Caco-2 (cell line): ENCODE measurements at regions not wholly inside any gene's neighbourhood (a gene's known extent, or its start where the extent isn't known, plus 50 kb on each side); places are given as distances from the start of the nearest gene placed in this dataset.
"Not testable (repeated sequence)": the region's sequence is repeated elsewhere in the genome, so short reads cannot be mapped to it uniquely, and the experiment has no call there.

Source experiments
- BruUV-seq: library from RNA; stranded (reverse); fragments of 400-500 nt; replicated peaks from 2 replicates; lab custom pipeline; 2021; lab: Mats Ljungman, UMichigan
- CTCF ChIA-PET: fragments of 300-600 bp; sonication (Branson Sonifier 250); formaldehyde crosslinking; loops from one replicate; lab custom pipeline; 2022; ENCODE audit warnings: antibody characterized with exemption; lab: Charles Lee
- POLR2A ChIA-PET: fragments of 300-600 bp; sonication (Branson Sonifier 250); formaldehyde crosslinking; loops from one replicate; lab custom pipeline; 2022; ENCODE audit warnings: antibody characterized with exemption; lab: Charles Lee
- DNase-seq, 2 experiments: peaks; one replicate each; pipeline versions ENCODE4 v3.0.0 to v3.0.0-alpha.2; 2020 to 2022
- H3K27me3 ChIP-seq: replicated peaks from 2 replicates; pipeline ENCODE4 v1.6.0; 2011; ENCODE audit warnings: low read length; ENCODE audit not compliant: control insufficient read depth, insufficient read depth
- H3K36me3 ChIP-seq: 2 replicates; pipeline ENCODE4 v1.5.1; 2011; ENCODE audit warnings: low read length; ENCODE audit not compliant: control insufficient read depth, insufficient read depth
- H3K4me1 ChIP-seq: fragments of 250-450 bp; sonication (Bioruptor Pico); 2 replicates; pipeline ENCODE4 v1.5.1; 2020; ENCODE audit warnings: mild to moderate bottlenecking
- H3K4me3 ChIP-seq: 2 replicates; pipeline ENCODE4 v1.5.1; 2011; ENCODE audit warnings: low read depth, mild to moderate bottlenecking, control low read depth, low read length
- H3K9me3 ChIP-seq: fragments of 250-450 bp; sonication (Bioruptor Pico); 2 replicates; pipeline ENCODE4 v1.5.1; 2020; ENCODE audit warnings: mild to moderate bottlenecking, moderate library complexity
- H3K27ac Mint-ChIP-seq: one replicate; pipeline ENCODE4 v1.8.0; 2022; ENCODE audit warnings: mixed read lengths; ENCODE audit not compliant: unreplicated experiment
- H3K27me3 Mint-ChIP-seq: one replicate; pipeline ENCODE4 v1.8.0; 2022; ENCODE audit warnings: mixed read lengths; ENCODE audit not compliant: insufficient read depth, unreplicated experiment
- H3K36me3 Mint-ChIP-seq: one replicate; pipeline ENCODE4 v1.8.0; 2022; ENCODE audit warnings: mild to moderate bottlenecking, mixed read lengths; ENCODE audit not compliant: insufficient read depth, unreplicated experiment
- H3K4me1 Mint-ChIP-seq: one replicate; pipeline ENCODE4 v1.8.0; 2022; ENCODE audit warnings: low read depth, mixed read lengths; ENCODE audit not compliant: unreplicated experiment
- H3K4me3 Mint-ChIP-seq: one replicate; pipeline ENCODE4 v1.8.0; 2022; ENCODE audit warnings: mild to moderate bottlenecking, moderate library complexity, mixed read lengths; ENCODE audit not compliant: unreplicated experiment
- H3K9me3 Mint-ChIP-seq: one replicate; pipeline ENCODE4 v1.8.0; 2022; ENCODE audit warnings: mixed read lengths; ENCODE audit not compliant: unreplicated experiment
- CTCF ChIP-seq, 2 experiments: fragments of 200-600 bp in 1 of 2; IDR thresholded peaks; 1 replicate in 1 of 2; 2 replicates in 1 of 2; pipeline versions ENCODE4 v1.5.1 to v1.8.0; 2011 to 2022; ENCODE audit warnings: antibody characterized with exemption in 1 of 2, control low read depth in 1 of 2, inconsistent platforms in 1 of 2, low read depth in 1 of 2, low read length in 1 of 2, mild to moderate bottlenecking in 1 of 2, moderate library complexity in 1 of 2; ENCODE audit not compliant: insufficient read depth in 1 of 2, severe bottlenecking in 1 of 2, unreplicated experiment in 1 of 2
- intact Hi-C: fragments of 100-400 bp; cut with micrococcal nuclease; formaldehyde crosslinking; loops from one replicate; pipeline ENCODE4 v1.10.0; 2022; ENCODE audit not compliant: unreplicated experiment

- no peaks in the 10 kb centered on the region for H3K9me3 Mint-ChIP-seq
- no peak overlapping the region for H3K4me3 Mint-ChIP-seq
- TF ChIP-seq CTCF (IDR thresholded peaks at IDR 0.05; ENCODE audit: insufficient read depth in 1 of 2, low read depth in 1 of 2, low read length in 1 of 2, severe bottlenecking in 1 of 2, unreplicated experiment in 1 of 2) = no peak
- H3K36me3 ChIP-seq = no peaks in the 10 kb centered on the region
- no TSS peak for BruUV-seq
- H3K9me3 ChIP-seq = no peaks in the 10 kb centered on the region
- ChIA-PET CTCF (no interaction called here), POLR2A (no interaction called here)
- H3K36me3 Mint-ChIP-seq = peaks cover 5% of the 10 kb centered on the region
- no peak for DNase-seq
- no peaks in the 10 kb centered on the region for H3K4me1 Mint-ChIP-seq
- H3K27ac Mint-ChIP-seq = no peak overlapping the region
- H3K4me1 ChIP-seq = no peaks in the 10 kb centered on the region
- H3K27me3 ChIP-seq = no peaks in the 10 kb centered on the region
- H3K27me3 Mint-ChIP-seq = no peaks in the 10 kb centered on the region
- intact Hi-C loops = no loop called here
- H3K4me3 ChIP-seq = no peak overlapping the region
Observed at GRCh38 chr3:51610708-51611107, 60.3 kb upstream of the TEX264 start.

DNA sequence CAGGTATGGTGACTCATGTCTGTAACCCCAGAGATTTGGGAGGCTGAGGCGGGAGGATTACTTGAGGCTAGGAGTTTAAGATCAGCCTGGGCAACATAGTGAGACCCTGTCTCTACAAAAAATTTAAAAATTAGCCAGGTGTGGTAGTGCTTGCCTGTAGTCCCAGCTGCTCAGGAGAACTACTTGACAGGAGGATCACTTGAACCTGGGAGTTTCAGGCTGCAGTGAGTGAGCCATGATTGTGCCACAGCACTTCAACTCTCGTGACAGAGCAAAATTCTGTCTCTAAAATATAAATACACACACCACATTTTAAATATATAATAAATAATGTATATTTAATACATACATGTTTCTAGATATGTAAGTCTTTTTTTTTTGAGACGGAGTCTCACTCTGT lies 53.5 kb upstream of the TEX264 start:
- Histone ChIP-seq H3K36me3 (no peaks in the 10 kb centered on the region), H3K27me3 (no peaks in the 10 kb centered on the region), H3K4me3 (no peak overlapping the region), H3K4me1 (0 out of 2 replicates have a peak, but pooled peaks cover 3% of the 10 kb centered on the region), H3K9me3 (no peaks in the 10 kb centered on the region)
- Mint-ChIP-seq H3K27ac (no peak overlapping the region), H3K4me3 (no peak overlapping the region), H3K9me3 (no peaks in the 10 kb centered on the region), H3K4me1 (peaks cover 15% of the 10 kb centered on the region), H3K36me3 (peaks cover 6% of the 10 kb centered on the region), H3K27me3 (no peaks in the 10 kb centered on the region)
- no peak for TF ChIP-seq CTCF (IDR thresholded peaks at IDR 0.05; ENCODE audit: insufficient read depth in 1 of 2, low read depth in 1 of 2, low read length in 1 of 2, severe bottlenecking in 1 of 2, unreplicated experiment in 1 of 2)
- no TSS peak for BruUV-seq
- DNase-seq = no peak
- ChIA-PET CTCF (interaction anchor here (1.2 kb wide), 1 partner anchor 118 kb away, joined by 4 read pairs; the partner anchor contains the start of gene DCAF1), POLR2A (no interaction called here)
- intact Hi-C loops = no loop called here

- POLR2A ChIA-PET, H3K27ac Mint-ChIP-seq, H3K27me3 ChIP-seq, H3K36me3 Mint-ChIP-seq, H3K4me3 ChIP-seq, DNase-seq, H3K4me1 ChIP-seq, intact Hi-C loops, H3K9me3 ChIP-seq, H3K4me3 Mint-ChIP-seq, BruUV-seq, H3K27me3 Mint-ChIP-seq, H3K36me3 ChIP-seq, H3K9me3 Mint-ChIP-seq: not testable (repeated sequence)
- CTCF ChIA-PET = interaction anchor here (1.2 kb wide), 1 partner anchor 118 kb away, joined by 4 read pairs; the partner anchor contains the start of gene DCAF1
- H3K4me1 Mint-ChIP-seq = peaks cover 15% of the 10 kb centered on the region
Observed at GRCh38 chr3:51618038-51618437, 53.0 kb upstream of the TEX264 start.
